Breast epithelium (tissue), 3 donors: ENCODE measurements at regions not wholly inside any gene's neighbourhood (a gene's known extent, or its start where the extent isn't known, plus 50 kb on each side); places are given as distances from the start of the nearest gene placed in this dataset.

ENCODE experiments used
- POLR2AphosphoS5 ChIP-seq, 3 donors: sonication (generic); formaldehyde crosslinking; IDR thresholded peaks; one replicate each; pipeline ENCODE4 v1.6.1; 2017; ENCODE audit warnings: antibody characterized with exemption in 3 of 3
- TF ChIP-seq, protein P1 (sequence below), 3 donors: fragments of 450-650 bp; IDR thresholded peaks; one replicate each; pipeline ENCODE4 v1.5.1; 2016 to 2017; ENCODE audit warnings: antibody characterized with exemption in 3 of 3, mild to moderate bottlenecking in 3 of 3, moderate library complexity in 3 of 3

DNA sequence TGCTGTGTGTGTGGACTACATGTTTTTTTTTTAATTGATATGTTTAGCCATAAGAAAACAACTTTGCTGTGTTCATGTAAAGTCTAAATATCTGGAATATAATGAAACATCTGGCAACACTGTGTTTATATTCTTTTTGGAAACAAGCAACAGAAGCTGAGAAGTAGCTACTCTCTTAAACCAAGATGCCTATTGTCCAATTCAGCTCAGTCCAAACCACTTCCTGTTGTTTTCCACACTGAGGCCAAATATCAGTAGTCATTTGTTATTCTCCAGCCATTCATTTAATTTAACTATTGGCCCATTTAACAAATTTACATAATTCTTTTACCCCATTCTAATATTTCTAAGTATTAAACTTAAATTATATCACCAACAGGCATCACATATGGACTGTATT, 903.0 kb upstream of the SLIT2 start:
- TF ChIP-seq, protein P1, sequence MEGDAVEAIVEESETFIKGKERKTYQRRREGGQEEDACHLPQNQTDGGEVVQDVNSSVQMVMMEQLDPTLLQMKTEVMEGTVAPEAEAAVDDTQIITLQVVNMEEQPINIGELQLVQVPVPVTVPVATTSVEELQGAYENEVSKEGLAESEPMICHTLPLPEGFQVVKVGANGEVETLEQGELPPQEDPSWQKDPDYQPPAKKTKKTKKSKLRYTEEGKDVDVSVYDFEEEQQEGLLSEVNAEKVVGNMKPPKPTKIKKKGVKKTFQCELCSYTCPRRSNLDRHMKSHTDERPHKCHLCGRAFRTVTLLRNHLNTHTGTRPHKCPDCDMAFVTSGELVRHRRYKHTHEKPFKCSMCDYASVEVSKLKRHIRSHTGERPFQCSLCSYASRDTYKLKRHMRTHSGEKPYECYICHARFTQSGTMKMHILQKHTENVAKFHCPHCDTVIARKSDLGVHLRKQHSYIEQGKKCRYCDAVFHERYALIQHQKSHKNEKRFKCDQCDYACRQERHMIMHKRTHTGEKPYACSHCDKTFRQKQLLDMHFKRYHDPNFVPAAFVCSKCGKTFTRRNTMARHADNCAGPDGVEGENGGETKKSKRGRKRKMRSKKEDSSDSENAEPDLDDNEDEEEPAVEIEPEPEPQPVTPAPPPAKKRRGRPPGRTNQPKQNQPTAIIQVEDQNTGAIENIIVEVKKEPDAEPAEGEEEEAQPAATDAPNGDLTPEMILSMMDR (IDR thresholded peaks at IDR 0.05), result no peak
- TF ChIP-seq POLR2AphosphoS5 (IDR thresholded peaks at IDR 0.05), result no peak
